ENCODE measurements at regions not wholly inside any gene's neighbourhood (a gene's known extent, or its start where the extent isn't known, plus 50 kb on each side); places are given as distances from the start of the nearest gene placed in this dataset.
"Not testable (repeated sequence)": the region's sequence is repeated elsewhere in the genome, so short reads cannot be mapped to it uniquely, and the experiment has no call there.

DNA sequence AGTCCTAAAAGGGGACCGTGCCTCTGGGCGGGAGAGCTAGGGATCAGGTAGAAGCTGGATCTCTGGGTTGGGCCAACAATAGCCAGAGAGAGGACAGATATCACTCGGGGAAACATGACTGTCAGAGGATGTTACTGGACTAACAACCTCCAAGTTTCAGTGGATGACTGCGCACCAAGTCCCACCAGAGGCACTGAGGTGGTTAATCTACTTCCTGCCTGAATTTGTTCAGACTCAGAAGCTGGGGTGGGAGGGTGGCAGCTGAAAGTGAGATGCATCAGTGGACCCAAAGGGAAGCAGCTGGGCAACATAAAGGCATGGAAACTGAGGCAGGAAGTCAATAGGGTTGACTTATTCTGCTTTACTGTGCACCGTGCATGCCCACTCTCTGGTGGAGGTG, 130.1 kb upstream of the SLC44A1 start:
- no peak for DNase-seq (ENCODE audit: low spot score)

DNA sequence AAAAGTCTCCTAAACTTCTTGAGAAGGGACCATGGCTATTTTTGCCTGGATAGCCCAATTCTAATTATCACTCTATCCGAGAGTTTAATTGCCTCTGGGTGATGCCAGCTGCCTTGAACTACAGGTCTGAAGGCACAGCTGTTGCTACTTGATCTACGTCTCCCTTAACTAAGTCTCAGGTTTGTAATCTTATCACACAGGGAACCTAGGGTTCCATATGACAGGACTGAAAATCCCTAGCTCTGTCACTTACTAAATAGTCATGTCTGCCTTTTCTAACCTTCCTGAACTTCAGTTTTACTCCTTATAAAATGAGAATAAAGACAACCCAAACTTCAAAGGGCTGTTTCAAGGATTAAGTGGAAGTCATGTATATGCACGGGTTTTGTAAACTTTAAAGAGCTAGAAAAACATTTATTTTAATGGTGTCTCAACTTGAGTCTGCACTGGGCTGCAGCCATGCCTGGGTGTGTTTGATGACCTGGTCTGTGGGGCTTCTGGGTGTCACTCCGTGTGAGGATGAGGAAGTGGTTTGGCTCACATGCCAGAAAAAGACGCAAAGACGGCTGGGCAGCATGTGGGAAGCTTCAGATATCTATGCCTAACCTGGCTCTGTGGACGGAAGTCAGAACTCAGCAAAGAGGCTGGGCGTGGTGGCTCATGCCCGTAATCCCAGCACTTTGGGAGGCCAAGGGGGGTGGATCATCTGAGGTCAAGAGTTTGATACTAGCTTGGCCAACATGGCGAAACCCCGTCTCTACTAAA, 129.3 kb upstream of the SLC44A1 start:
- DNase-seq (ENCODE audit: low spot score), result no peak

DNA sequence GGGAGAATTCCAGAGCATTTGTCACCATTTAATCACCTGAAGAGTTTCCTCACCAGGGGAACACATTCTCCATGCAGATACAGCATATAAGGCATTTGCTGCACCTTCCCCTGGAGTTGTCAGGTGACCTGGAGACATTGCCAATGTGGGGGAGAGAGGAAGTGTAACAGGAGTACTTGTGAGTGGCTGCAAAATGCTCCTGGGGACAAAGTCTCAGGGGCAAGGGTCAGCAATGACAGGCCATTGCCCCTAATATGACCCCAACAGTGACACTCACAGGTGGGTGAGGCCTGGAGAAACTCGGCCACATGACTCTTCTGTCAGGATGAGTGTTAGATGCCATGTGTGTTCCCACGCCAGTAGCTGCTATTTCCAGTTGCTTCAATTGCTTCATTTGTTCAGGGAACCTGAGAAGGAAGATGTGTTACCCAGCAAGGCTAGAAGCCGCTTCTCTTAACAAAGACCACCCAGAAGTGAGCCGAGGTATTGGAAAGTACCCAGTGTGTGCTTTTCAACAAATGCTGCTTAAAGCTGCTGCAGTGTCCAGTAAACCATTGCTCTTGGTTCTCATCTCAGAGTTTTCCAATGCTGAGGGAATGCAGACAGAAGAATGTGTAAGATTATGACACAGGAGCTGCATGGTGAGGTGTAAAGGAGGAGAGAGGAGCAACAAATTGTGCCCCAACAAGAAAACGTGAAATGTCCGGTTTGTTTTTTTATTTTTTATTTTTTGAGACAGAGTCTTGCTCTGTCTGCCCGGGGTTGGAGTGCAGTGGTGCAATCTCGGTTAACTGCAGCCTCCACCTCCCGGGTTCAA, 128.2 kb upstream of the SLC44A1 start:
- DNase-seq (ENCODE audit: low spot score), result no peak

DNA sequence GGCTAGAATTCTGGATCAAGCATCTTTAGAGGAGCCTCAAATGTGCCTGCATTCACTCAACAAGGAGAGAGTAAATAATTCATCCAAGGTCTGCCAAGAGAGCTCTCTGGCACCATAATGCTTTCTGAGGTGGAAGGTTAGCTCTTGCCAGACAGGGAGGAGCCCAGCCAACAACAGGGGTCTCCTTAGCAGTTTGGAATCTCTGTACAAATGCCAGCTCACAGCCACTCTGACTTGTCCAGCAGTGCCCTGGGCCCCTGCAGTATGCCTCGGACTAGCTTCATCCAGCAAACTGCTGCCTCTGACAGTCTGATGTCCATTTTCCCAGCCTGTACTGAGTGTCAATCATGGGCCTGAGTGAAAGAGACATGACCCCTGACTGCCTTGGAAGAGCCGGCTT, 127.2 kb upstream of the SLC44A1 start:
- DNase-seq (ENCODE audit: low spot score), result no peak

DNA sequence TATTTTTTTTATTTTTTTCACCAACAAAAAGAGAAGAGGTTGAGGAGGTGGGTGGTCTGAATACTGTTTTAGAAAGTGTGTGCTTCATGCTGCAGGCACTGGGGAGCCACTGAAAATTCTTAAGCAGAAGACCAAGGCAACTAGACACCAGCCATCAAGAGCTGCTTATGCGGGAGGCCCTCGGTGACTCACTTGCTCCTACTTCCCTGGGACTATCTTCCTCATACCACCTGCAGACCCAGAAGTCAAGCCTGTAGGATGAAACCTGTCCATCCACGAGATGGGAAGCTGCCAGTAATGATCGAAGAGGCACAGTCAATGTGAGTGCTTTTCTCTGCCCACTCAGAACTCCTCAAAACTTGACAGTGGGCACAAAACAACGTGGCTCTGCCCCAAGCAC, 125.8 kb upstream of the SLC44A1 start:
- no peak for DNase-seq (ENCODE audit: low spot score)

DNA sequence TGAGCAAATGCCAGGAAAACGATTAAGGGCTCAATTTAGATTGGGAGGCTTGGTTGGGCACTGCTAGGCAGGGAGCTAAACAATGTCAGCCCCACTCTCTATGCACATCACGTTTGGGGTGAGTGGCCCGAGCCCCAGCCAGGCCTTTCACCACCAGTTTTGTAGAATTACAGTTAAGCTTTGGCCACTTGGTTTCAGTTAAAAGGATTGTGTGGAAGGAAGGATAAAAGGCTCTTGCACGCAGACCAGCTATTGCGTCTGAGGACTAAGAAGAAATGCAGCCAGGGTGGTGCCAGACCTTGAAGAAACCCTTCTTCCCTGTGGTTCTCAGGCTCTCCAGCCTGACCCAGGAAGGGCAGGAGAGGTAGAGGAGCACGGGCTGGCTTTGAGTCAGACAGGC, 125.3 kb upstream of the SLC44A1 start:
- no peak for DNase-seq (ENCODE audit: low spot score)

DNA sequence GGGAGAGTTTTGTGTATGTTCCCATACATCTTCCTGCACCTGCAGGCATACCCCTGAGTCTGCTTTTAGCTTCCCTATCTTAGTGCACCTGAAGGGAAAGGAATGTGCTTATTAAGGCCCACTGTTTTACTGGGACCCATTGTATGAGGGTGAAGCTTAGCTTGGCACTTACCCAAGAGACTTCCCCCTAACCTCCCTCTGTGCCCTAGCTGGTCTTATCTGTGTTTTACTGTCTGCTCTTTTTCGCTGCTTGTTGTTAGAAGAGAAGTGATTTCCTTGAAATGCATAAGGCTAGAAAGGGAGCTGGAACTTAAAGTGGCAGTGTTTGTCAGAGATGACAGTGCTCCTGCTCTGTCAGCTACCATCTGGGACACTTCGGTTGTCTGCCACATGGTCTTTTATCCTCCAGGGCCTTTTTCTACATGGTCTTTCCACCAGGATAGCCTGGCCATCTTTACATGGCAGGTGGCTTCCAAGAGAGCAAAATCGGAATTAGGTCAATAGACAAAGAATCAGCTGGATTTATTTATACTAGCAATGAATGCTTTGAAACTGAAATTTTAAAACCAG, 122.5 kb upstream of the SLC44A1 start:
- no peak for DNase-seq (ENCODE audit: low spot score)

DNA sequence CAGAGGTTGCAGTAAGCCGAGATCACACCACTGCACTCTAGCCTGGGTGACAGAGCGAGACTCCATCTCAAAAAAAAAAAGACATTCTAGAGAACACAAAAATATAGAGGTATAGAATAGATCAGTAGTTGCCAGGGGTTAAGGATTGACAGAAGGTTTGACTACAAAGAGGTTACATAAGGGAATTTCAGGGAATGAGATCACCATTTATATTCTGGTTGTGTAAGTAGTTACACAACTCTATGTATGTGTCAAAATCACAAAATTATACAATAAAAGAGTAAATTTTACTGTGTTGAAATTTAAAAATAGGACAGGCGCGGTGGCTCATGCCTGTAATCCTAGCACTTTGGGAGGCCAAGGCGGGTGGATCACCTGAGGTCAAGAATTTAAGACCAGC, 119.9 kb upstream of the SLC44A1 start:
- not testable (repeated sequence) for DNase-seq (ENCODE audit: low spot score)

DNA sequence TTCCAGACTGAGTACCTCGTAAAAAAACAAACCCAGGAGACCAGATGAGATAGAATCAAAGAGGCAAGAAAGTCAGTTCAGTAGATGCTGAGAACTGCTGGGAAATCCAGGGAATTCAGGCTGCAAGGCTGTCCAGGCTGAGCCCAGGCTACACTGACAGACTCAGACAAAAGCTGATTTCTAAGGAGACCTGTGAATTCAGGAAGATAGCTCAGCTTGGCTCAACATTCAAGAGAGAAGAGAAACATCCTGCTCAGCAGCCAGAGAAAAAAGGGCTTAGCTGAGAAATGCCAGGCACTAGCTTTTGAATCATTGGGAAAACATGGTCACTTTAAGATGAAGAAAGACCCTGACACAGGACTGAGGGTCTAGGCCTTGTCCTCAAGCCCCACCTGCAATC, 118.2 kb upstream of the SLC44A1 start:
- DNase-seq (ENCODE audit: low spot score), result no peak

DNA sequence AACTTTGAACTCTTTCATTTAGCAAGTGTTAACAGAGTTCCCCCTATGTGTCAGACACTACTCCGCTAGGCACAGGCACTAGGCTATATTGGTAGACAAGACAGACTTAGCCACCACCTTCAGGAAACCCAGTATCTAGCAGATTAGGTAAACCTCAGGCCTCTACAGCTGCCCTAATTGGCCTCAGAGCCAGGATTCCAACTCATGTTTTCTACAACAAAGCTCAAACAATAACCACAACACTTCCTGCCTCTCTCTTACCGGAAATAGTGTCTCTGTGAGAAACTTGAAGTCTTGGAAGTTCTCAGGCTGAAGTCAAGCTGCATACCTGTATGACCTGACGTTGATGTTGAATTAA, 116.6 kb upstream of the SLC44A1 start:
- DNase-seq (ENCODE audit: low spot score), result no peak

DNA sequence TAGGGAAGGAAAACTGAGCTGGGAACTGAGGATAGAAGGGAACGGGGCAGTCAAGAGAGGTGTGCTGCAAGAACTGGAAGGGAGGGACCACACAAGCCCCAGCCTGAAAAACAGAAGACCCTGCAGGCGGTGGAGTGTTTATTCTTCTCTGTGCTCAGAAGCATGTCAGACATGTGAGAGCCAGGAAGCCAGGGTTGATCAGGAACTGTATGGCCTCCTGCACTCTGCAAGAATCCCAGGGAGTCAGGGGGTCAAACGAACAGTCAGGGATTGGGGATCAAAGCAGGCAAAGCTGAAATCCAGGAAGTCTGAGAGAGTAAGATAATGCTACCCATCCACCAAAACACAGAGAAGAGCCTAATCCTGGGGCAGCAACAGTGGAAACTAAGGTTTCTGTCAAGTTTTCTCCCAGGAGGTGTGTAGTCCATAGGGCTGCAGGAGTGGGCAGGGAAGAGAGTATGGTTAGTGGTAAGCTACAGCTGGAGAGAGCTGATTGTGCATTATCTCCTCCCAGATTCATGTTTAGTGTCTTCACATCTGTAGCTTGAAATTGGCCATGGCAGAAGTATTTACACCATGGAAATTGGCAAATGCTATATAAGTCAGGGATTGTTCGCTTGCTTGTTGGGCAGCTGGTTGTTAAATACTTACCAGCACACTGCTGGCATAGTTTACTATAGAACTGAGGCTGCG, 115.4 kb upstream of the SLC44A1 start:
- DNase-seq (ENCODE audit: low spot score), result no peak

DNA sequence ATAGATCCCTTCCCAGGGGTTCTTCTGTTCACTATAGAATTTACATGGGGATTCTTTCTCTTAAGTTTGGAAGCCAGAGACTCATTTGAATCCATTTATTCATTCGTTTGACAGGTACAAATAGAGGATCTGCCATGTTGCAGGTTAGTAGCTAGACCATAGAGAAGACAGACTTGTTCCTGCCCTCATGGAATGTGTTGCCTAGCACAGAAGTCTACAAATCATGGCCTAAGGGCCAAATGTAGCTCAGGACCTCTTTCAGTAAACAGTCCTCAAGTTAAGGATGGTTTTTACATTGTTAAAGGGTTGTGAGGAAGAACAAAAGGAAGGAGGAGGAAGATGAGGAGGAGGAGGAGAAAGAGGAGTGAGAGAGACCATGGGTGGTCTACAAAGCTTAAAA, 114.7 kb upstream of the SLC44A1 start:
- no peak for DNase-seq (ENCODE audit: low spot score)

DNA sequence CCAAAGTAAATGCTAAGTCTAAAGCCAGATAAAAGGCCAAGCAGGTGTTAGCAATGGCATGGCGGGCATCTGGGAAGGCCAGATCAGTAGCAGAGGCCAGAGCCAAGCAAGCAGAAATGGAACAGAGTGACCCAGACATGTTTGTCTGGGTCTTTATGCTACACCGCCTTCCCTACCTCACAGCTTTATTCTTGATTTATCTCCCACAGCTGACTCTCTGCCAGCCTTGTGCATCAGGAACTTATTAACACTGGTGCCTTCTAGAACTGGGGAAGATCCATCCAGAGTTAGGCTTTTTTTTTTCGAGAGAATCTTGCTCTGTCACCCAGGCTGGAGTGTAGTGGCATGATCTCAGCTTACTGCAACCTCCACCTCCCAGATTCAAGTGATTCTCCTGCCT, 112.5 kb upstream of the SLC44A1 start:
- DNase-seq (ENCODE audit: low spot score), result no peak

DNA sequence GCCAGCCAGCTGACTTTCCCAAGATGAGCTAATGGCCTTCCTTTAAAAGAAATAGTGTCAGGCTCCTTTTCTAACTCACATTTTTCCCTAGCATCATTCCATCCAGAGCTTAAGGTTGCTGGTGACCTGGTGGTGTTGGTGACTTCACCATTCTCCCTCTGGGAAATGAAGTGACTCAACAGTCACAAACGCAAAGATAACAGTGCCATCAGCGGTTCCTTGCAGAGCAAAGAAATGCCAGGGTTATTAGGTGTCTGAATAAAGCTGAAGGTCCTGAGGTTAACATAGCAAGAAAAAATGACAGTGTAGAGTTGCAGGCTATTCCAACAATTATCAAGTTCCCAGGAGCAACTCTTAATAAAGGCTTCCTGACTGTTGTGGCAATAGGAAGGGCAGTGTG, 111.8 kb upstream of the SLC44A1 start:
- no peak for DNase-seq (ENCODE audit: low spot score)

DNA sequence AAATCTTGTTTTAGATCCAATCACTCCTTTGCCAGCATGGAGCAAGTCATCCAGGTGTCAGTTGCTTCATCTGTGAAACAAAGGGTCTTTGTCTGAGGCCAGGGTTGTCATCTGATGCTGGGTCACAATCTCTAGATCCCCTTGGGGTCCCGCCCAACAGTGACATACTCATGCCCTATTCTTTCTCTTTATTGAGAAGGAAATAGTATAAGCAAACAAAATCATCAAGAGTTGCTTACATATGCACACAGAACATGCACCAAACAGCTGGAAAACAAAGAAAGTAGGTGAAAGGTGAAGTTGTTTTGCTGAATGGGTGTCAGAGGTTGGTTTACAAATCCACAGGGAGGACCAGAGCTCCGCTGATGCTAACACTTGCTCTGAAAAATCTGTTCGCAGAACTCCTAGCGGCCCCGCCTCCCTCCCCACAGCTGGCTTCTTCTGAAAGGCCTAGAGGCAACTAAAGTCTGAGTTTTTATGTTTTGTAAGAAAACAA, 106.1 kb upstream of the SLC44A1 start:
- DNase-seq (ENCODE audit: low spot score), result no peak

DNA sequence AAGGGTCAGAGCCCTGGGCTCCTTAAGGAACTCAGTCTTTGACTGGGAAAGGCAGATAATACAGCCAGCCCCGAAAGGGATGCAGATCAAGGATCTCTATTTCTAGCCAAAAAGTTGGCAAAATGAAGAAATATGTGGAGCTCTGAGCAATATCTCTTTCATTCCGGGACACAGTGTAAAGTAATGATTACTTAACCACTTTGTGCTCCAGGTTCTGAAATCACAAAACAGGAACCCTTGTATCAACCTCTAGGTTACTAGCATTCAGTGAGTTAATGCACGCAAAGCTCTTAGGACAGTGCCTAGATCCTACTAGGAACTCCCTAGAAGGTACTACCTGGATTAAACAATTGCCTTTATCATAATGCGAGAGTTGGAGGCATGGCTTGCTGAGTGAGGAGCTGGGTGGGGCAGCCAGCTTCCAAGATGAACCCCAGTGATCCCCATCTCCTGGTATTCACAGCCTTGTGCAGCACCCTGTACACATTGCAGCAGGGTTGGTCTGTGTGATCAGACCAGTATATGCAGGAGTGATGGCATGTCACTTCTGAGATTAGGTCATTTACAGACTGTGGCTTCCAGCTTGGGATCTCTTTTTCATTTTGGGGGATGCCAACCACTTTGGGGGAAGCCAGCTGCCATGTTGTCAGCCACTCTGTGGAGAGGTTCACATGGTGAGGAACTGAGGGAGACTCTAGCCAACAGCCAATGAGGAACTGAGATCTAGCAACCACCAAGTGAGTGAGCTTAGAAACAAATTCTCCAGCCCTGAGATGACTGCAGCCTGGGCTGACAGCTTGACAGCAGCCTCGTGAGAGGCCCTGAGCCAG, 103.1 kb upstream of the SLC44A1 start:
- DNase-seq (ENCODE audit: low spot score), result no peak

DNA sequence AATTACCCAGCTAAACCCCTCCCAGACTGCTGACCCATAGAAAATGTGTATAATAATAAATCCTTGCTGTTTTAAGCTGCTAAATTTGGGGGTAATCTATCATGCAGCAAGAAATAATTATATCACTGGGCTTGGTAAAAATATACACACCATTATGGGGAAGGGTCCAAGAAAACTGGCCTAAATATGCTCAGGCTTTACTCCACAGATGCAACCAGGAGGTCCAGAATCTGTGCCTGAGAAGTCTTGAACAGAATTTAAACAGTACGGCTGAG, 102.5 kb upstream of the SLC44A1 start:
- DNase-seq (ENCODE audit: low spot score), result no peak

DNA sequence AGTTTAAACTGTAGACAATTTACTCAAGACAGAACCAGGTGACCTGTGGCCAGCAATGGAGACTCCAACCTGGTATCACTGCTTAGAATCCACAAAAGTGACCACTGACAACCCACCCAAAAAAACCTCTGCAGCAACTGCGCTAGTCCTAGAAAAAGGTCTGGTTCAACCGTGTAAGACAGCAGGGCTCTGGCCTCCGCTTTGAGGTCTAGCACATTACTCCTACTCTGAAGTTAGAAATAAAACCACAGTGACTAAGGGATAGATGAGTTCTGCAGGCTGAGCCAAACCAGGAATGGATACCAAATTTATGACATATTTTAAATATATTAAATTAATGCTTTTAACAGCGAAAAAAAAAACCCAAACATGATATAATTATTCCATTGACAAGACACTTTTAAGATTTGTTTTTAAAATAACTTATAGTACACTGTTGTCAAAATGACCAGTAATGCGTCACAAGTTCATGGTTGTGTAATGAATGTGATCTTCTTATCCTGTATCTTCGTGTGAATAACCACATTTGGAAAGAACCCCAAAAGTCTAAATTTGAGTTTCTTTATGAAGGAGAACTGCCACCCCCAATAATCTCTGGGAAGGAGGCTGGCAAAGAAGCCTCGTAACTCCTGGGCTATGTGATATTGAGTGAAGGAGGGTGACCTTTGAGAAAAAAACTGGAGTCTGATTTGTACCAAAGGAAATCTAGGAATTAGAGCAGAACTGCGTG, 101.9 kb upstream of the SLC44A1 start:
- no peak for DNase-seq (ENCODE audit: low spot score)

DNA sequence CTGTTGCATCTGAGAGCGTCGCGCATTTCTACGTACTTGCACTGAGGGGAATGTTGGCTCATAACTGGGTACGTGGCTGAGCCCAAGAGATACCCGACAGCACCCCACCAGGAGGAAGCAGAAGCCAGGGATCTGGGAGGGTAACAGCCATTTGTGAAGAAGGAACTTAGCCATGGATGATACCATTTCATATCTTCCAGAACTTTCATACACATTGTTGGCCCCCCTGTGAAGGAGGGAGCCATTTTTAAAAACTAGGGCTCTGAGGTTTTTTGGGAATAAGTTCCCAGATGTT, 101.4 kb upstream of the SLC44A1 start:
- no peak for DNase-seq (ENCODE audit: low spot score)

DNA sequence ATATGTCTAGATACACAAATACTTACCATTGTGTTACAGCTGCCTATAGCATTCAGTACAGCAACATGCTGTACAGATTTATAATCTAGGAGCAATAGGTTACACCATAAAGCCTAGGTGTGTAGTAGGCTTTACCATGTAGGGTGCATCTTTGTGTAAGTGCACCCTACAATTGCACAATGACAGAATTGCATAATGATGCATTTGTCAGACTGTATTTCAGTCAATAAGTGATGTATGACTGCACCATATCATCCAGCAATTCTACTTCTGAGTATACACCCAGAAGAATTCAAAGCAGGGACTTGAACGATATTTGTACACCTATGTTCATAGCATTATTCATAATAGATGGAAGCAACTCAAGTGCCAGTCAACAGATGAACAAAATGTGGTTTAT, 100.4 kb upstream of the SLC44A1 start:
- no peak for DNase-seq (ENCODE audit: low spot score)

DNA sequence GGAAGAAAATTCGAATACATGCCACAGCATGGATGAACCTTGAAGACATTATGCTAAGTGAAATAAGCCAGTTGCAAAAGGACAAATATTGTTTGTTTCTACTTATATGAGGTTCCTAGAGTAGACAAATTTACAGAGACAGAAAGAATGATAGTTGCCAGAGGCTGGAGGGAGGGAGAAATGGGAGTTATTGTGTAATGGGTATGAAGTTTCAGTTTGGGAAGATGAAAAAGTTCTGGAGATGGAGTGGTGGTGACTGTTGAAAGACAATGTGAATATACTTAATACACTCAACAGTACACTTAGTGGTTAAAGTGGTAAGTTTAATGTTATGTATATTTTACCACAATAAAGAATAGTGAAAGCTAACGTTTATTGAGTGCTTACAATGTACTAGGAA, 99.6 kb upstream of the SLC44A1 start:
- no peak for DNase-seq (ENCODE audit: low spot score)

DNA sequence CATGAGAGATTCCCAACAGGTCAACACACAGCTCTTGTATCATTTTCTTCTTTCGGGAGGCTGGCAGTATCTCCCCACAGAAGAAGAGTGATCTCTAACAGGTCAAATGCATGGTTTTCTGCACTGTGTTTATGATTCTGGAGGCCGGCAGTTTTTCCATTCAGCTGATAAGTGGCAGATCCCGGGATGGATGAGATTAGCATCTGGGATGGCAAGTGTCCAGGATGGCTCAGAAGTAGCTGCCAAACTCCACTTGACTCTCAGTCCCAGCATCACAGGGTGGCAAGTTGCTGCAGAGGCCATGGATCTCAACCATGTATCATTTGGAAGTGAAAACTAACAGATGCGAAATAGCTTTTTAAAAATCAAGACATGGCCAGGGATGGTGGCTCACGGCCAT, 97.8 kb upstream of the SLC44A1 start:
- no peak for DNase-seq (ENCODE audit: low spot score)

Data from hematopoietic multipotent progenitor cell treated with erythropoietin and hydrocortisone succinate and interleukin-3 and kit ligand, for 17 days (in vitro differentiated cells).